Thyroid gland (tissue), 4 donors: ENCODE measurements at regions not wholly inside any gene's neighbourhood (a gene's known extent, or its start where the extent isn't known, plus 50 kb on each side); places are given as distances from the start of the nearest gene placed in this dataset.

Experiments
- DNase-seq, 2 donors: peaks; one replicate each; pipeline ENCODE4 v3.0.0-alpha.2; 2019
- H3K27ac ChIP-seq, 3 donors: fragments of 200-600 bp; sonication (generic); 1 replicate in 2 of 3; 2 replicates in 1 of 3; pipeline ENCODE4 v1.5.1; 2016 to 2019; ENCODE audit warnings: mild to moderate bottlenecking in 1 of 3, moderate library complexity in 1 of 3
- H3K27me3 ChIP-seq: fragments of 200-600 bp; sonication (generic); one replicate; pipeline ENCODE4 v1.5.1; 2019
- H3K36me3 ChIP-seq, 2 donors: fragments of 200-600 bp; sonication (generic); one replicate each; pipeline ENCODE4 v1.5.1; 2016 to 2019
- H3K4me1 ChIP-seq, 2 donors: fragments of 200-600 bp; sonication (generic); one replicate each; pipeline ENCODE4 v1.5.1; 2017 to 2019
- H3K4me3 ChIP-seq, 3 donors: fragments of 200-600 bp; sonication (generic); replicated peaks in 1 of 3; 1 replicate in 2 of 3; 2 replicates in 1 of 3; pipeline ENCODE4 v1.5.1; 2016; ENCODE audit warnings: mild to moderate bottlenecking in 1 of 3
- H3K9me3 ChIP-seq: fragments of 200-600 bp; sonication (generic); one replicate; pipeline ENCODE4 v1.5.1; 2017
- CTCF ChIP-seq, 6 experiments: fragments of 200-600 bp in 3 of 6; fragments of 450-650 bp in 3 of 6; sonication (generic) in 3 of 6; IDR thresholded peaks; one replicate each; pipeline ENCODE4 v1.5.1; 2016 to 2019; ENCODE audit warnings: antibody characterized with exemption in 6 of 6, mild to moderate bottlenecking in 2 of 6, inconsistent platforms in 1 of 6, moderate library complexity in 1 of 6
- POLR2A ChIP-seq, 2 donors: fragments of 450-650 bp; IDR thresholded peaks; one replicate each; pipeline ENCODE4 v1.6.1; 2017; ENCODE audit warnings: antibody characterized with exemption in 2 of 2, mild to moderate bottlenecking in 2 of 2, moderate library complexity in 1 of 2
- WGBS, 2 donors: methylation state at CpG; one replicate each; pipeline ENCODE4 v1.1.5; 2017; 5-methylcytosine and 5-hydroxymethylcytosine counted together
- intact Hi-C: fragments of 100-400 bp; cut with DNase I; formaldehyde crosslinking; loops from one replicate; pipeline ENCODE4 v1.15.1; 2023

GRCh38 chr1:80566867-80567266 is 1233.9 kb upstream of the ADGRL2 start:
- H3K9me3 ChIP-seq, result no peaks in the 10 kb centered on the region
- H3K36me3 ChIP-seq, result no peaks in the 10 kb centered on the region
- no peak for TF ChIP-seq CTCF (IDR thresholded peaks at IDR 0.05)
- no peak for TF ChIP-seq POLR2A (IDR thresholded peaks at IDR 0.05)
- intact Hi-C loops, result no loop called here
- 12 to 14% methylated on average over 2 of the region's 2 CpGs for WGBS, 2 donors
- no peak overlapping the region for H3K27ac ChIP-seq
- no peaks in the 10 kb centered on the region for H3K4me1 ChIP-seq
- H3K27me3 ChIP-seq, result no peaks in the 10 kb centered on the region
- DNase-seq, result no peak
- H3K4me3 ChIP-seq, result no peak overlapping the region

GRCh38 chr1:80566123-80566522 is 1234.6 kb upstream of the ADGRL2 start:
- Histone ChIP-seq H3K4me1 (no peaks in the 10 kb centered on the region), H3K4me3 (no peak overlapping the region), H3K36me3 (no peaks in the 10 kb centered on the region), H3K9me3 (no peaks in the 10 kb centered on the region), H3K27me3 (no peaks in the 10 kb centered on the region), H3K27ac (no peak overlapping the region)
- DNase-seq, result no peak
- TF ChIP-seq CTCF (IDR thresholded peaks at IDR 0.05) (no peak), POLR2A (IDR thresholded peaks at IDR 0.05) (no peak)
- intact Hi-C loops, result no loop called here
- 87 to 95% methylated on average over 1 of the region's 1 CpG for WGBS, 2 donors

GRCh38 chr1:80565406-80565805 is 1235.3 kb upstream of the ADGRL2 start:
- 41 to 43% methylated on average over 1 of the region's 1 CpG for WGBS, 2 donors

DNA sequence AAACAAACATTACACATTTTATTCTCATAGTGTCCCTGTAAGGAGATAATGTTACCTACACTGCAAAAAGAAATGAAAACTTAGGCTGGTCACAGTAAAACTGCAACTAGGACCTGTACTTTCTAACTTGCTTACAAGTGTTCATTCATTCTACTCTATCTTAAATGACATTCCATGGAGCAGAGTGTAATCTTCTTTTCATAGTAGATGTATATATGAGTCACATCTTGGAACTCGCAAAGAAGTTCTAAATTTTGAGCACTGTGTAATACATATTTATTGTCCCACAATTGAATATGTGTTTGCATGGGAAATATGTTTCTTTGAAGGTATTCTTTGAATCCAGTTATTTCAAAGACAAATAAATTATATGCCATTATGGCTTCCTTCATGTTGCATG is 1258.5 kb upstream of the ADGRL2 start:
- Histone ChIP-seq H3K27me3 (no peaks in the 10 kb centered on the region), H3K27ac (no peak overlapping the region), H3K36me3 (no peaks in the 10 kb centered on the region), H3K4me3 (no peak overlapping the region), H3K9me3 (no peaks in the 10 kb centered on the region), H3K4me1 (no peaks in the 10 kb centered on the region)
- 80 to 93% methylated on average over 1 of the region's 1 CpG for WGBS, 2 donors
- intact Hi-C loops, result no loop called here
- DNase-seq, result no peak
- no peak for TF ChIP-seq POLR2A (IDR thresholded peaks at IDR 0.05)
- TF ChIP-seq CTCF (IDR thresholded peaks at IDR 0.05), result no peak

More at GRCh38 chr1:80565406-80565805, 1235.3 kb upstream of the ADGRL2 start:
- Histone ChIP-seq H3K4me3 (no peak overlapping the region), H3K36me3 (no peaks in the 10 kb centered on the region), H3K4me1 (no peaks in the 10 kb centered on the region), H3K27me3 (no peaks in the 10 kb centered on the region), H3K27ac (no peak overlapping the region), H3K9me3 (no peaks in the 10 kb centered on the region)
- TF ChIP-seq CTCF (IDR thresholded peaks at IDR 0.05) (no peak), POLR2A (IDR thresholded peaks at IDR 0.05) (no peak)
- intact Hi-C loops, result no loop called here
- DNase-seq, result no peak

- DNase-seq, result no peak
- TF ChIP-seq CTCF (IDR thresholded peaks at IDR 0.05) (no peak), POLR2A (IDR thresholded peaks at IDR 0.05) (no peak)
- no peaks in the 10 kb centered on the region for H3K27me3 ChIP-seq
- no peaks in the 10 kb centered on the region for H3K4me1 ChIP-seq
- 54 to 71% methylated on average over 1 of the region's 1 CpG for WGBS, 2 donors
- no peak overlapping the region for H3K27ac ChIP-seq
- H3K9me3 ChIP-seq, result no peaks in the 10 kb centered on the region
- no peak overlapping the region for H3K4me3 ChIP-seq
- H3K36me3 ChIP-seq, result no peaks in the 10 kb centered on the region
- intact Hi-C loops, result no loop called here
Observed at GRCh38 chr1:80540596-80540995, 1260.1 kb upstream of the ADGRL2 start.
